Gastroesophageal sphincter (tissue), 4 donors: ENCODE measurements at regions not wholly inside any gene's neighbourhood (a gene's known extent, or its start where the extent isn't known, plus 50 kb on each side); places are given as distances from the start of the nearest gene placed in this dataset.

Source experiments
- ATAC-seq: fragments of 150-250 bp; one replicate; pipeline ENCODE4 v1.9.1; 2016; ENCODE audit warnings: mild to moderate bottlenecking, moderate library complexity
- H3K27ac ChIP-seq, 4 donors: fragments of 200-600 bp; sonication (generic) in 3 of 4; 1 replicate in 3 of 4; 2 replicates in 1 of 4; pipeline ENCODE4 v1.5.1; 2016 to 2019
- H3K27me3 ChIP-seq: fragments of 200-600 bp; sonication (generic); one replicate; pipeline ENCODE4 v1.5.1; 2019
- H3K36me3 ChIP-seq, 2 donors: fragments of 200-600 bp; sonication (generic); one replicate each; pipeline ENCODE4 v1.5.1; 2019; ENCODE audit warnings: control low read depth in 1 of 2
- H3K4me1 ChIP-seq, 3 donors: fragments of 200-600 bp; sonication (generic); 1 replicate in 2 of 3; 2 replicates in 1 of 3; pipeline ENCODE4 v1.5.1; 2016 to 2019; ENCODE audit warnings: control low read depth in 2 of 3
- H3K4me3 ChIP-seq, 2 donors: fragments of 200-600 bp; sonication (generic); one replicate each; pipeline ENCODE4 v1.5.1; 2019; ENCODE audit warnings: mild to moderate bottlenecking in 1 of 2, moderate library complexity in 1 of 2
- H3K9me3 ChIP-seq, 3 donors: fragments of 200-600 bp; sonication (generic); one replicate each; pipeline ENCODE4 v1.5.1; 2017 to 2019; ENCODE audit warnings: control low read depth in 2 of 3
- CTCF ChIP-seq, 4 experiments: fragments of 200-600 bp in 2 of 4; fragments of 450-650 bp in 2 of 4; sonication (generic) in 1 of 4; IDR thresholded peaks; one replicate each; pipeline ENCODE4 v1.5.1; 2017 to 2019; ENCODE audit warnings: antibody characterized with exemption in 4 of 4, mild to moderate bottlenecking in 2 of 4, moderate library complexity in 2 of 4
- EP300 ChIP-seq: sonication (generic); formaldehyde crosslinking; IDR thresholded peaks from one replicate; pipeline ENCODE4 v1.6.1; 2017; ENCODE audit warnings: antibody characterized with exemption, mild to moderate bottlenecking
- POLR2A ChIP-seq, 2 donors: fragments of 450-650 bp; IDR thresholded peaks; one replicate each; pipeline ENCODE4 v1.6.1; 2017; ENCODE audit warnings: antibody characterized with exemption in 2 of 2, mild to moderate bottlenecking in 2 of 2, moderate library complexity in 1 of 2
- POLR2AphosphoS5 ChIP-seq: sonication (generic); formaldehyde crosslinking; IDR thresholded peaks from one replicate; pipeline ENCODE4 v1.6.1; 2017; ENCODE audit warnings: antibody characterized with exemption
- WGBS, 2 donors: methylation state at CpG; one replicate each; pipeline ENCODE4 v1.1.5; 2018; ENCODE audit warnings: low coverage in 1 of 2; 5-methylcytosine and 5-hydroxymethylcytosine counted together

GRCh38 chr3:35078780-35079179, 560.5 kb upstream of the ARPP21 start:
- Histone ChIP-seq H3K36me3 (no peaks in the 10 kb centered on the region), H3K4me3 (no peak overlapping the region), H3K27ac (no peak overlapping the region), H3K4me1 (no peaks in the 10 kb centered on the region), H3K9me3 (no peaks in the 10 kb centered on the region), H3K27me3 (no peaks in the 10 kb centered on the region)
- 80 to 85% methylated on average over 2 of the region's 2 CpGs for WGBS, 2 donors
- ATAC-seq: no peak
- TF ChIP-seq CTCF (IDR thresholded peaks at IDR 0.05): no peak
- TF ChIP-seq POLR2A (IDR thresholded peaks at IDR 0.05): no peak
- no peak for TF ChIP-seq EP300
- TF ChIP-seq POLR2AphosphoS5: no peak

- TF ChIP-seq POLR2AphosphoS5 (no peak), CTCF (IDR thresholded peaks at IDR 0.05) (no peak), EP300 (no peak), POLR2A (IDR thresholded peaks at IDR 0.05) (no peak)
- Histone ChIP-seq H3K36me3 (no peaks in the 10 kb centered on the region), H3K9me3 (no peaks in the 10 kb centered on the region), H3K27me3 (no peaks in the 10 kb centered on the region), H3K4me1 (no peaks in the 10 kb centered on the region), H3K4me3 (no peak overlapping the region), H3K27ac (no peak overlapping the region)
- 50 to 73% methylated on average over 1 of the region's 1 CpG for WGBS, 2 donors
- no peak for ATAC-seq
These were observed 559.9 kb upstream of the ARPP21 start for GRCh38 chr3:35079403-35079802.

- H3K27ac ChIP-seq: no peak overlapping the region
- no peaks in the 10 kb centered on the region for H3K9me3 ChIP-seq
- 53 to 89% methylated on average over 1 of the region's 1 CpG for WGBS, 2 donors
- no peaks in the 10 kb centered on the region for H3K27me3 ChIP-seq
- no peak for ATAC-seq
- no peaks in the 10 kb centered on the region for H3K36me3 ChIP-seq
- H3K4me1 ChIP-seq: no peaks in the 10 kb centered on the region
- no peak overlapping the region for H3K4me3 ChIP-seq
- no peak for TF ChIP-seq CTCF (IDR thresholded peaks at IDR 0.05)
- no peak for TF ChIP-seq EP300
These were observed 557.4 kb upstream of the ARPP21 start for GRCh38 chr3:35081899-35082298.

- Histone ChIP-seq H3K4me1 (no peaks in the 10 kb centered on the region), H3K9me3 (peaks cover 0 to 25% (median 0%) of the 10 kb centered on the region in 3 donors), H3K4me3 (no peak overlapping the region), H3K27ac (no peak overlapping the region), H3K36me3 (no peaks in the 10 kb centered on the region), H3K27me3 (no peaks in the 10 kb centered on the region)
- TF ChIP-seq POLR2A (IDR thresholded peaks at IDR 0.05): no peak
- no CpG with 5 or more reads among the region's 1 CpG for WGBS, 2 donors
- no peak for ATAC-seq
These were observed 550.4 kb upstream of the ARPP21 start for GRCh38 chr3:35088943-35089342.

GRCh38 chr3:35114686-35115085, 524.6 kb upstream of the ARPP21 start:
- Histone ChIP-seq H3K27ac (no peak overlapping the region), H3K9me3 (no peaks in the 10 kb centered on the region), H3K36me3 (no peaks in the 10 kb centered on the region), H3K4me3 (no peak overlapping the region), H3K27me3 (no peaks in the 10 kb centered on the region), H3K4me1 (no peaks in the 10 kb centered on the region)
- no peak for TF ChIP-seq EP300
- TF ChIP-seq POLR2A (IDR thresholded peaks at IDR 0.05): no peak
- 91 to 93% methylated on average over 3 of the region's 3 CpGs for WGBS, 2 donors
- ATAC-seq: no peak

GRCh38 chr3:35120026-35120425, 519.3 kb upstream of the ARPP21 start:
- Histone ChIP-seq H3K36me3 (no peaks in the 10 kb centered on the region), H3K4me3 (no peak overlapping the region), H3K9me3 (no peaks in the 10 kb centered on the region), H3K4me1 (no peaks in the 10 kb centered on the region), H3K27ac (no peak overlapping the region), H3K27me3 (no peaks in the 10 kb centered on the region)
- TF ChIP-seq EP300 (no peak), CTCF (IDR thresholded peaks at IDR 0.05) (no peak), POLR2AphosphoS5 (no peak), POLR2A (IDR thresholded peaks at IDR 0.05) (no peak)
- no peak for ATAC-seq
